PC-3 (cell line): ENCODE measurements at regions not wholly inside any gene's neighbourhood (a gene's known extent, or its start where the extent isn't known, plus 50 kb on each side); places are given as distances from the start of the nearest gene placed in this dataset.

ENCODE experiments used
- CTCF ChIP-seq: fragments of 300-600 bp; sonication (generic); conservative IDR thresholded peaks from 2 replicates; pipeline ENCODE4 v1.5.1; 2017; ENCODE audit warnings: antibody characterized with exemption, low read depth, mild to moderate bottlenecking, low read length
- EZH2 ChIP-seq: fragments of 300-600 bp; sonication (generic); IDR thresholded peaks from one replicate; pipeline ENCODE4 v1.6.1; 2017; ENCODE audit warnings: antibody characterized with exemption, mild to moderate bottlenecking, low read length; ENCODE audit not compliant: unreplicated experiment

- no peak for TF ChIP-seq CTCF
- TF ChIP-seq EZH2, result no peak
These were observed 60.0 kb upstream of the NTPCR start for GRCh38 chr1:232890340-232890943.
